ENCODE measurements at regions not wholly inside any gene's neighbourhood (a gene's known extent, or its start where the extent isn't known, plus 50 kb on each side); places are given as distances from the start of the nearest gene placed in this dataset.
"Not testable (repeated sequence)": the region's sequence is repeated elsewhere in the genome, so short reads cannot be mapped to it uniquely, and the experiment has no call there.

GRCh38 chr16:15230432-15230831, 136.4 kb upstream of the RRN3 start:
- intact Hi-C loops (cut with DNase I); H3K9me3 ChIP-seq; H3K36me3 ChIP-seq; H3K27me3 ChIP-seq; H3K4me1 ChIP-seq (ENCODE audit: insufficient read depth); H3K4me3 ChIP-seq; H3K27ac ChIP-seq; DNase-seq: not testable (repeated sequence)
- WGBS, 3 donors, result no CpG with 5 or more reads among the region's 5 CpGs

- WGBS, 3 donors, result 36 to 56% (median 48%) methylated on average over 2 of the region's 2 CpGs
Observed at GRCh38 chr16:15229661-15230060, 135.6 kb upstream of the RRN3 start.

GRCh38 chr16:15224651-15225050, 130.6 kb upstream of the RRN3 start:
- intact Hi-C loops (cut with DNase I); H3K27ac ChIP-seq; H3K4me1 ChIP-seq (ENCODE audit: insufficient read depth); H3K27me3 ChIP-seq; H3K4me3 ChIP-seq; H3K9me3 ChIP-seq; DNase-seq; H3K36me3 ChIP-seq: not testable (repeated sequence)
- no CpG with 5 or more reads among the region's 1 CpG for WGBS, 3 donors

More at GRCh38 chr16:15229661-15230060, 135.6 kb upstream of the RRN3 start:
- H3K27ac ChIP-seq; H3K4me3 ChIP-seq; intact Hi-C loops (cut with DNase I); H3K9me3 ChIP-seq; H3K4me1 ChIP-seq (ENCODE audit: insufficient read depth); DNase-seq; H3K27me3 ChIP-seq; H3K36me3 ChIP-seq: not testable (repeated sequence)

GRCh38 chr16:15223398-15223797, 129.3 kb upstream of the RRN3 start:
- H3K4me3 ChIP-seq; H3K36me3 ChIP-seq; H3K27ac ChIP-seq; H3K4me1 ChIP-seq (ENCODE audit: insufficient read depth); H3K27me3 ChIP-seq; H3K9me3 ChIP-seq; intact Hi-C loops (cut with DNase I); DNase-seq: not testable (repeated sequence)
- WGBS, 3 donors, result 80% methylated on average over 1 of the region's 4 CpGs; no CpG with 5 or more reads in 2 of the 3 donors

- H3K4me3 ChIP-seq; H3K36me3 ChIP-seq; H3K9me3 ChIP-seq; H3K27me3 ChIP-seq; intact Hi-C loops (cut with DNase I); H3K4me1 ChIP-seq (ENCODE audit: insufficient read depth); H3K27ac ChIP-seq: not testable (repeated sequence)
- peak in 2 of 5 donors; percentile 12 for DNase-seq
- TF ChIP-seq CTCF (IDR thresholded peaks at IDR 0.05), result peak; percentile 48 to 67 (median 50)
- 20 to 30% (median 22%) methylated on average over 9 to 10 of the region's 19 CpGs for WGBS, 3 donors
Observed at GRCh38 chr16:15219679-15220615, 125.9 kb upstream of the RRN3 start.

GRCh38 chr16:15218856-15219500, 124.9 kb upstream of the RRN3 start:
- H3K4me1 ChIP-seq (ENCODE audit: insufficient read depth); H3K4me3 ChIP-seq; H3K36me3 ChIP-seq; DNase-seq; H3K27ac ChIP-seq; H3K27me3 ChIP-seq; intact Hi-C loops (cut with DNase I); H3K9me3 ChIP-seq: not testable (repeated sequence)
- 73 to 81% (median 75%) methylated on average over 7 to 8 of the region's 9 CpGs for WGBS, 3 donors

GRCh38 chr16:15207202-15207981, 113.3 kb upstream of the RRN3 start:
- H3K4me3 ChIP-seq; H3K9me3 ChIP-seq; H3K4me1 ChIP-seq (ENCODE audit: insufficient read depth); H3K27me3 ChIP-seq; H3K36me3 ChIP-seq; intact Hi-C loops (cut with DNase I); H3K27ac ChIP-seq; DNase-seq: not testable (repeated sequence)
- WGBS, 3 donors, result 56 to 62% (median 60%) methylated on average over 6 to 7 of the region's 10 CpGs

GRCh38 chr16:15206439-15206838, 112.4 kb upstream of the RRN3 start:
- intact Hi-C loops (cut with DNase I); H3K27me3 ChIP-seq; DNase-seq; H3K36me3 ChIP-seq; H3K9me3 ChIP-seq; H3K4me1 ChIP-seq (ENCODE audit: insufficient read depth); H3K27ac ChIP-seq; H3K4me3 ChIP-seq: not testable (repeated sequence)
- WGBS, 3 donors, result 1 to 9% (median 4%) methylated on average over 7 to 8 of the region's 9 CpGs

- H3K36me3 ChIP-seq; H3K4me1 ChIP-seq (ENCODE audit: insufficient read depth); H3K27me3 ChIP-seq; DNase-seq; H3K4me3 ChIP-seq; intact Hi-C loops (cut with DNase I); H3K27ac ChIP-seq; H3K9me3 ChIP-seq: not testable (repeated sequence)
- 59 to 88% (median 80%) methylated on average over 3 to 5 of the region's 5 CpGs for WGBS, 3 donors
Observed at GRCh38 chr16:15205939-15206338, 111.9 kb upstream of the RRN3 start.

- H3K27me3 ChIP-seq; DNase-seq; H3K9me3 ChIP-seq; H3K4me3 ChIP-seq; H3K4me1 ChIP-seq (ENCODE audit: insufficient read depth); H3K27ac ChIP-seq; intact Hi-C loops (cut with DNase I); H3K36me3 ChIP-seq: not testable (repeated sequence)
- WGBS, 3 donors, result 50 to 64% (median 51%) methylated on average over 2 to 4 of the region's 5 CpGs
Observed at GRCh38 chr16:15204571-15204970, 110.5 kb upstream of the RRN3 start.
